ENCODE measurements at regions not wholly inside any gene's neighbourhood (a gene's known extent, or its start where the extent isn't known, plus 50 kb on each side); places are given as distances from the start of the nearest gene placed in this dataset.
"Not testable (repeated sequence)": the region's sequence is repeated elsewhere in the genome, so short reads cannot be mapped to it uniquely, and the experiment has no call there.

DNA sequence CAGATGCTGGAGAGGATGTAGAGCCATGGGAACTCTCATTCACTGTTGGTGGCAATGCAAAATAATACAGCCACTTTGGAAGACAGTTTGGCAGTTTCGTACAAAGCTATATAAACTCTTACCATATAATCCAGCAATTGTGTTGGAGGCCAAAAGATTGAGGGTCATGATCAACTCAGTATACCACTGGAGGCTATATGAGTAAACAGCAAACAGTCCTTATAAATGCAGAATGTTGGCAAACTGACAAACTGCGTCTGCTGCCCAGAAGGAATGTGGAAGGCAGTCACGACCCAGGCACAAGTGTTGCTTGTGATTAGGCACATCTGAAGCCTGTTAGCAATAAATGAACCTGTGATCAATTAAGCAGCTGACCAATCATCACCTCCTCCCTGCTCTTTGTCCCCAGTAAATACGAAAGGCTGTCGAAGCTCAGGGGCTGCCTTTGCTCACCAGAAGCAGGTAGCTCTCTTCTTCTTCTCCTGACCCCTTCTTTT lies 98.1 kb upstream of the SPOPL start:
- DNase-seq = no peak

DNA sequence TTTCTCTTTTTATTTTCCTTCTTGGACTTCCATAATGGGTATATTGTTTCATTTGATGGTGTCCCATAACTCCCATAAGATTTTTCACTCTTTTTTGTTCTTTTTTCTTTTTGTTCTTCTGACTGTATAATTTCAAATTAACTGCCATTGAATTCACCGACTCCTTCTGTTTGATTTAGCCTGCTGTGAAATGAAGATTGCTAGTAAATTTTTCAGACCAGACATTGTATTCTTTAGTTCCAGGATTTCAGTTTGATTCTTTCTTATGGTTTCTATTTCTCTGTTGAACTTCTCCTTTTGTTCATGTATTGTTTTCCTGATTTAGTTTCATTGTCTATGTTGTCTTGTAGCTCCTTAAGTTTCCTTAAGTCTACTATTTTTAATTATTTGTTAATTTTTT lies 87.6 kb upstream of the SPOPL start:
- DNase-seq = no peak

DNA sequence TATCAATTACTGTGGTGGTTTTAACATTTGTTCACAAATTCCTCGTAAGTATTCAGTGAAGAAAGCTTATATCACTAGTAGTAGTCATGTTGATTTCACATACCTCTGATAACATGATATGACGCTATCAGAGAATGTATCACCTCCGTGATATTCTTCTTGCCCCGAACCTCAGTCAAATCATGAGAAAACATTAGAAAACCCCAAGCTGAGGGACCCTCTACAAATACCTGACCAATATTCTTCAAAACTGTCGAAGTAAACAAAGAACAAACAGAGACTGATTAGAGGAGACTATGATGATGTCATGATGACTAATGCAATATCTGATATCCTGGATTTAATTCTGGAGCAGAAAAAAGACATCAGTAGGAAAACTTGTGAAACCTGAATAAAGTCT lies 85.6 kb upstream of the SPOPL start:
- no peak for DNase-seq

DNA sequence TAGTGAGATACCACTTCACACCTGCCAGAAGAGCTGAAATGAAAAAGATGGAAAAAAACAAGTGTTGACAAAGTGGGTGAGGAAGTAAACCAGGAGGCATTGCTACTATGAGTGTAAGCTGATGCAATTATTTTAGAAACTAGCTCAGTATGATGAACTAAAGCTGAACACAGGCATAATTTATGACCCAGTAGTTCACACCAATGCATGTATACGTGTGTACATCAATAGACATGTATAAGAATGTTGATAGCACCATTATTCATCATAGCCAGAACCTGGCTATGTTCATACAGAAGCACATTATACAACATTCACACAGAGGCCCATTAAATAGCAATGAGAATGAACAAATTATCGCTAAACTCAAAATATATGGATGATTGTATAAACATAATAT lies 83.1 kb upstream of the SPOPL start:
- DNase-seq = no peak

DNA sequence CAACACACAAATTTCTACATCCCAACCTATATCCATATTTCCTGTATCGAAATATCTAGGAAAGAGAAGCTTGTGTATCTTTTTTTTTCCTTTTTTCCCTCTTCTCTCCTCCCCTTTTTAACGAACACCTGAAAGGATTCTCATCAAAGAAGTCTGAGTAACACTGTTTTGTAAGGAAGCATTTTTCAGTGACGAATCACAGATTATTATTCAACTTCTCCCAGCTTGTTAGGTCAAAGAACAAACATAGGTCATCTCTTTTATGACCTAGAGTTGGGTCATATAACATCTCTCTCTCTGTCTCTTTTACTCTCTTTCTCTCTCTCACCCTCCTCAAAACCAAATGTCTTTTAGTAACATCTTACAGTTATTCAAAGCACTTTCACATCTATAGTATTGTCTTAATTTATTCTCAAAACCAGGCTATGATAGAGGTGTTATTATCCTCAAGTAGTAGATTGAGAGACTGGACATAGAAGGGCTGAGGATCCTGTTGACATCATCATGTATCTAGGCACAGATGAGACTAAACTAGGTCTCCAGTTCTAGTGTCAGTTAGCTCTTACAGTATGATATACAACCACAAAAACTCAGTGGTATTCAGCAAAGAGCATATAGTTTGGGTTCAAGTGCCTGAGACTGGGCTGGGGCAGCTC lies 80.1 kb upstream of the SPOPL start:
- DNase-seq = no peak

DNA sequence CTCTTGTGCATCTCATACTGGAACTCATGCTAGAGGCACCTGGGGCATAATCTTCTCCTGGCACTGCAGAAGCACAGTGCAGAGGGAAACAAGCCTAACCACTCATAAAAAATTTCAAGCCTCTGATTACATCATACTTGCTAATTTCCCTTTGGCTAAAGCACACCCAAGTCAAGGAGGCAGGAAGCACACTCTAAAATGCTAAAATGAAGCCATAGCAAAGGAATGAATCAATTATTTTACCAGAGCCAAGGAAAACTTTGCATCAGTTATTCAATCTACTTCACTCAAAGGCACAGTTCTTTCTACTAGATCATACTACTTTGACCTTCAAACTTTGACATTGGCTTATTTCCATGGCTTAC lies 79.6 kb upstream of the SPOPL start:
- DNase-seq = no peak

DNA sequence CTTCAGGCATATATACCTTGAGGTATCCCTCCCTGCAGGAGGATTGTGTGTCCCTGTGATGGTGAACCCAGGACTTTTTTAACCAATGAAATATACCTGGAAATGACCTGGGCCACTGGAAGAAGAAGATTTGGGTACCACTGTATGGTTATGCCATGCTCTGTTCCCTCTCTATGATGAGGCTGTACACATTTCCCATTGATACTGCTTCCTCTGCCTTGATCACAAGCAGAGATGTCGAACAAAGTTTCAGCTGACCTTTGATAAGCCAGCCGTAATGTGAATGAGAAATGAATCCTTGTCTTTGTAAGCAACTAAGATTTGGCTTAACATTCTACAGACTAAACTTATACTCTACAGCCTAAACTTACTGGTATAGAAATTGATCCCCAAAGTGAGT lies 78.4 kb upstream of the SPOPL start:
- no peak for DNase-seq

DNA sequence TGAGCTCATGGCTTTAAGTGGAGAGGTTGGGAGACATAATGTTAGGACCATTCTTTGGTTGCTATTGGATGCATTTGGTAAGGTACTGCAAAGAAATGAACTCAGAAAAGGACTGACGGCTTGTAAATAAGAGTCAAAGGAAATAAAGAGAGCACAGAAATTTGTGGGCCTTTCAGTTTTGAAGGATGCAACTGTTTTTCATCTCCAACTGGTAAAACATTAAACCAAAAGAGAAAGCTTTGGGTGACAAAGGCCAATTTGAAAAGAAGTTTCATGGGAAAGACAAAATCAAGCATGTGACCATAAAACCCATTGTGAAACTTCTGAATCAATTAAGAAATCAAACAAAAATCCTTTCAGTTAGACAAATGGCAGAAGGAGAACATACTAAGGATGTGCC lies 77.8 kb upstream of the SPOPL start:
- no peak for DNase-seq

DNA sequence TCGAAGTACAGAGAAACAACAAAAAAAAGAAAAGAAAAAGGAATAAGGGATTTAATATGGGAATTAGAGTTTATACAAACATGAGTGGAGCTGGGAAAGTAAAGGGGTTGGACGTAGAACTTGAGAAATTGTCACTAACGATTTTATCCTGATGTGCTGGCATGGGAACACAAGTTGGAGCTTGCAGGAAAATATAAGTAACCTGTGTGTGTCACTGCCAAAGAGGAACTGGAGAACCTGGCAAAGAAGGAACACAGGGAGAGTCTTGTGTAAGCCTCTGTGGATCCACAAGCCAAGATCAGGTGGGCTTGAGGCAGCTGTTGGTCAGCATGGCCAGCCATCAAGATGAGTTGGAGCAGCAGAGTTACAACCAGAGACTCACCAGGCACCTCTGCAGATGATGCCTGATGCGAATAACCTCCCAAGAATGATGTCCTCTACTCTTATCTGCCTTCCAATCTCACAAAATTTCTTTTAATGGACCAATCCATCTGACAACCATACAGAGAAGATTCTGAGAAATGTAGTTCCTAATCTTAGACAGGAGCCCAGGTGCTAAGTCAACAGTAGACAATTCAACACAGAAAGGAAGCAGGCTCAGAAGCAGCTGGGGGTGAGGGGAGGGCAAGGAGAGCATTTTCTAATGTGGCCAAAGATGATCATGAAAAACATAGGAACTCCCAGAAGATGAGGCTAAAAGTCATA lies 77.0 kb upstream of the SPOPL start:
- DNase-seq = no peak

DNA sequence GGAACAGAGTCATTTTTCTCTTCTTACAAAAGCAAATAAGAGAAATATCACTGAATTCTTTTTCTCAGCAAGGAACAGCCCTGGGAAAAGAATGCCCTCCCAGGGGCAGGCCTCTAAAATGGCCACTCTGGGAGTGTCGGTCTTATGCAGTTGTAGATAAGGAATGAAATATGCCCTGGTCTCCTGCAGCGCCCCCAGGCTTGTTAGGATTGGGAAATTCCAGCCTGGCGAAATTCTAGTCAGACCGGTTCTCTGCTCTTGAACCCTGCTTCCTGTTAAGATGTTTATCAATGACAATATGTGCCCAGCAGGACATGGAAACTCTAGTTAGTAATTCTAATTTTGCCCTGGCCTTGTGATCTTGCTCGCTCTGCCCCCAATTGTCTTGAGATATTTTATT lies 75.5 kb upstream of the SPOPL start:
- DNase-seq = not testable (repeated sequence)

DNA sequence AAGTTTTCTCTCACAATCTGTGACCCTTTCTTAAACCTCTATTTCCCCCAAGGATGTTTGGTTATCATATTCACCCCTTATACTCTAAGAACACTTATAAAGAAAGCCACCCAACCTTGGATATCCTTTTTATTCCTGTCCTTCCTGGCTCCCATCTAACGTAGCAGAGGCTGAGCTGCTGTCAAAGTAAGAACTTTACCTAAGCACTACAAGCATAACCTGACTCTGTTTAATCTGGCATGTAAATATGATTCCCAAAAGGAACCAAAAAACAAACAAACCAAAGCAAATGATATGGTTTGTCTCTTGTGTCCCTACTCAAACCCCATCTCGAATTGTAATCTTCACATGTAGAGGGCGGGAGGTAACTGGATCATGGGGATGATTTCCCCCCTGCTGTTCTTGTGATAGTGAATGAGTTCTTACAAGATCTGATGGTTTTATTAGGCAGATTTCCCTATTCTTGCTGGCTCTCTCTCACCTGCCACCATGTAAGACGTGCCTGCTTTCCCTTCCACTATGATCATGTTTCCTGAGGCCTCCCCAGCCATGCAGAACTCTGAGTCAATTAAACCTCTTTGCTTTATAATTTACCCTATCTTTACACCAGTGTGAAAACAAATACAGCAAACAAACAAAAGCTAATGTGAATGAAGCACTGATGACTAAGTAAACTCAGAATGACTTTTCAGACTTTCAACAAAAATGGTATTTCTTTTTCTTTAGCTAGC lies 72.7 kb upstream of the SPOPL start:
- no peak for DNase-seq

DNA sequence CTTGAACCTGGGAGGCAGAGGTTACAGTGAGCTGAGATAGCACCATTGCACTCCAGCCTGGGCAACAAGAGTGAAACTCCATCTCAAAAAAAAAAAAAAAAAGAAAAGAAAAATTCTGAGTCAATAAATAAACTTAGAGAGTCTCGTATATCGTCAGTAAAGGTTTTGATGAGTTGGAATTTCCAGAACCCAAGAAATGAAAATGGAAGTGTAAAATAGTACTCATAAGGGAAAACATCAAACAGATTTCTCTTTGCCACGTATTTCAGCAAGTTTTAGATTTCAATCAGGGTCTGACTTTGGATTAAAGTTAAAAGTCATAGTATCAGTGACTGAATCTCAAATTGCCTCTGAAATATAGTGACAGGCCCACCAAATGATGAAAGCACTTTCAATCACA lies 71.4 kb upstream of the SPOPL start:
- DNase-seq = no peak

DNA sequence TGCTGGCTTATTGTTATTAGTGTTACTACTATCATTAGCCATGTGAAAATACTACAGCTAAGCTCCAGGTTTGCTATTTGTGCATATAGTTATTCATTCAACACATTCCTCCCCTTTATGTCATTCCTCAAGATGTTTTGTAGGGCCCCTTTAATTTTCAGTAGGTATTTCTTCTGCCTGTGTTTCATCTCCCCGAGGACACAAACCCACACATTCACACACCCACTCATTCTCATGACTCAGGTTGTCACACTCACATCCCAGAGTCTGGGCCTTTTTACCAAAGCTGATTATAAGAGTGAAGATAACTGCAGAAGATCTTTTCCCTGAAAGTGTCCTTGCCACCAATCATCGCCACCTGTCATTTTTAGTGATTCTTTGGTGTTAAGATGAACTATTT lies 68.6 kb upstream of the SPOPL start:
- peak in 1 of 3 donors; percentile 2 for DNase-seq

DNA sequence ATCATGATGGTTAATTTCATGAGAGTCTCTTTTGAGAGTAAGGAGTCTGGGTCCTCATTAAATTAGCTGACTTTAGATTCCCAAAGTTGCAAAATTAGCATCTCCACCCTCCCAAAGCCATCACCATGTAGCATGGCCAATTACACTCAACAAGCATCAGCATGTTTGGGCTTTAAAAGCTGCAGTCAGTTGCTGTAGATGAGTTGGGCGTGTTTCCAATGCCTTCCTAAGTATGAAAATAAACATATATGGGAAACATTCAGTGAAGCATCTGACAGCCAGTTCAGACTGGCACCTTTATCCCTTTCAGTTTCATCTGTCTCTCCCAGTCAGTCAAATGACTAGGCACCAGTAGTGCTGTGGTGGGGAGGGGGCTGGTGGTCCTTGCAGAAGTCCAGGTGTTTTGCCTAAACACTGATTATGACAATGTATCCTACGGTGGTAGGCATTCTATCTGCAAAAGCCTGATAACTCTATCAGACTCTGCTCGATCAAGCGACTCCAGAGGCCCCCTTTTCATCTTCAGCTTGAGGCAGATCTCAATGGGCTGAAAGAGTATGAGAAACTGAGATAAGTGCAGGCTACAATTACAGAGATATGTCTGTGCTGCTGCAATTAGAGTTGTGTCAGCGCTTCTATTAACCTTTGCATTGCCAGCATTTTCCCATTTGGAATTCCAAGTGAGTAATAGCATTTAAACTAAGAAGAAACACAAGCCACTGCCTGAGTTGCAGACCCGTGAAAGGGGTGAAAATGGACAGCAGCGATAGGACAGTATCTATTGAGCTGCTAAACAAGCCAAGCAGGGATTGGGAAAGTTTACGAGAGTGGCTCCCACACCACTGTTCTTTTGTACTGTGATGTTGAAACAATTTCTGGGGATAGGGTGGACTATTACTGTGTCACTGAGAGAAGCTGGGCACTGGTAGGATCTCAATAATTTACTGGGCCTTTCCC lies 67.3 kb upstream of the SPOPL start:
- no peak for DNase-seq

DNA sequence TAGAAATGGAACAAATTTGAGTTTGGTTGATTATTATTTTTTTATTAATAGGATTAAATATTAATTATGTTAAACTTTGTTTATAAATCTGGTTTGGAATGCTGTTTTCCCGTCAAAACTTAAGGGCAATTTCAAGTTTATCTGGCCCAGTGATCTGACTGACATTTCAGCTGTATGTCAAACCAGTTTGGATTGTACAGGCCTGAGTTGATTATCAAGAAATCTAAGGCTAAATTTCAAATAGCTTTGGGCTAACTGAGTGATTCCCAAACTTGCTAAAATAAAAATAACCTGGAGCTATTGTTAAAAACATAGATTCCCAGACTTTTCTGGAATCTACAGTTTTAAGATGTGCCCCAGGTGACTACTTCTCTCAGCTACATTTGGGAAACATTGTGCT lies 65.9 kb upstream of the SPOPL start:
- no peak for DNase-seq

DNA sequence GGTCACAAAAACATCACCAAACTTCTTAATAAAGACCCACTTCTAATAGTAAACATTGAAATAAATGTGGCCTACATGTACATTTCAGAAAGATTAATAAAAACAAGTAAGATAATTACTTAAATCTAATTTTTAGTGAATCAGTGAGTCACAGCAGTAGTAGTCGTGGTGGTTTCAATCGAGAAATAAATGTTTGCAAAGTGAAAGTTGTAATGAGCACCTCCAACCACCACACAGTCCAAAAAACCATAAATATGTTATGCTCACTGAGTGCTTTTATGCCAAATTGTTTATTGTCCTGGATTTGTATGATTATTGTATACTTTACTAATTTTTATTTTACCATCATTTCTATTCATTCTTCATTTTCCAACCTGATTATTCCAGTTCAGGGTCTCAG lies 61.8 kb upstream of the SPOPL start:
- no peak for DNase-seq

DNA sequence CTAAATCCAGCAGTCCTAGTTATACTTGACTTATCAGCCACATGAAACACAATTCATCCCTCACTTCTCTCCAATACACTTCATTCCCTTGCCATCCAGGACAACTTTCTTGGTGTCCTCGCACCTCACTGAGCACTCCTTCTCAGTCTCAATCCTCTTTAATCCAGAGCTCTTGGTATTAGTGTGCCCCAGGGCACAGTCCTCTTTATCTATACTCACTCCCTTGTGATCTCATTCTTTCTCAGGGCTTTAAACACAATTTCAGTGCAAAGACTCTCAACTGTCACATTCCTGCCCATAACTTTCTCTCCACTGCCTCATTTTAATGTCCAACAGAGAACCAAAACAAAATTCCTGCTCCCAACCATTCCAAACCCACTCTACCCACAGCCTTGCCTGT lies 60.8 kb upstream of the SPOPL start:
- no peak for DNase-seq

DNA sequence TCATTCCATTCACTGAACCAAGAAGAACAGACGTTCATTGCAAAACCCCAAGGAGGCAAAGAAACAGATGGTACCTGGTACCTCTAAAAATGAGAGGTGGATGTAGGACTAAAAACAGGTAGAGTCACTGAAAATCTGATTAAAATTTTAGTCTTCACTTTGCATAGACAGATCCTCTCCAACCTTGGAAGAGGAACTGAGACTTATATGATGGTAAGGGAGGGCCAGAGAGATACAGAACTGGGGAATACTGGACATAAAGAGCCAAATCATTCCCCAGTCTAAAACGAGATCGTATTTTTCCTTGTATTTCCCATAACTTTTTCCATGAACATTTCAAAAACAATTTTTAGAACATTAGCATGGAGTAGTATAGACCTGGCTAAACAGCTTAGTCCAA lies 59.7 kb upstream of the SPOPL start:
- no peak for DNase-seq

DNA sequence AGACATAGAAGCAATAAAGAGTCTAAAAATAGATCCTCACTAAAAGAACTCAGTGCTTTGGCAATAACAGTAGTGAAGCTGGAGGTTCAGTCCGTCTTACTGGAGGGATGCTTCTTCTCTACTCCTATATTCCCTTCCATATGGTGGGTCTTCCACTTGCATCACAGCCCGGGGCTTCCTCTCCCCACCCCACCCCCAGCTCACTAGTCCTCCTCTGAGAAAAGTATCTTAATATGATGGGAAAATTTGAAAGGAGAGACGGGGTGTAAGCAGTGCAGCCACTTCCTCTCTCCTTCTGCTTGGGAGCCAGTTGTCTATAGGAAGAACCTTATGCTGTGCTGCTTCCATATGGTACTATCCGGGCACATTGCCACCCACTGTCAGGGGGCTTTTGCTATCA lies 57.2 kb upstream of the SPOPL start:
- DNase-seq = no peak

DNA sequence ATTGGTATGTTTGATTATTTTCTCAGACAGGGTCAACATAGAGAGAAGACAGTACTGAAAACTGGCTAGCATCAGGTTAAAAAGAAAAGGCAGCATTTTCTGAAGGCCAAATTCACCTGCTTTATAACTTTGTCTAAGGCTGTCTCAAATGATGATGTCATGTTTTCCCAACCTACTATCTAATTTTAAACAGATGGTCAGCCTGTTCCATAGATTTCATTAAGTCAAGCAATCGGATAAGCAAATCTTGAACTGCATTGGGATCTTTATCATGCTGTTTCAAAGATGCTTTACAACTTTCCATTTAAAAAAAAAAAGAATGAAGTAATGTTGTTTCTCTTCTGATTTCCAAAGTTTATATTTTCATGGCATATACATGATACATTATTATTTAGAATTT lies 56.3 kb upstream of the SPOPL start:
- DNase-seq = no peak

DNA sequence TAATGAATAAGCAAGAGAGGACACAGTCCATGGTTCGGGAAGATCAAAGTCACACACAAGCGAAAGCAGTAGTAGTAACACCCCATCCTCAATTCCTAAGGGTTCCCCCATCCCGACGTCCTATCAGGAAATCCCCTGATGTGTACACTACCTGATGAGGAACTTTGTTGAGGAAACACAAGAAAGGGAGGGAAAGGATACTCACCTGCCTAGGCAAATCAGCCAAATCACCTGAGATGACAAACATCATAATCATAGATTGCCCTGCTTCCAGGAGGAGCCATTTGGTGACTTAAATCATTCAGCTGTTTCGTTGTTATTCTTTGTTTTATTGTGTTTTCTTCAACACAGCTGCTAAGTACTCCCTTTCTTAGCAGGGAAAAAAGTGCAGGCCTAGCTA lies 55.5 kb upstream of the SPOPL start:
- DNase-seq = no peak

DNA sequence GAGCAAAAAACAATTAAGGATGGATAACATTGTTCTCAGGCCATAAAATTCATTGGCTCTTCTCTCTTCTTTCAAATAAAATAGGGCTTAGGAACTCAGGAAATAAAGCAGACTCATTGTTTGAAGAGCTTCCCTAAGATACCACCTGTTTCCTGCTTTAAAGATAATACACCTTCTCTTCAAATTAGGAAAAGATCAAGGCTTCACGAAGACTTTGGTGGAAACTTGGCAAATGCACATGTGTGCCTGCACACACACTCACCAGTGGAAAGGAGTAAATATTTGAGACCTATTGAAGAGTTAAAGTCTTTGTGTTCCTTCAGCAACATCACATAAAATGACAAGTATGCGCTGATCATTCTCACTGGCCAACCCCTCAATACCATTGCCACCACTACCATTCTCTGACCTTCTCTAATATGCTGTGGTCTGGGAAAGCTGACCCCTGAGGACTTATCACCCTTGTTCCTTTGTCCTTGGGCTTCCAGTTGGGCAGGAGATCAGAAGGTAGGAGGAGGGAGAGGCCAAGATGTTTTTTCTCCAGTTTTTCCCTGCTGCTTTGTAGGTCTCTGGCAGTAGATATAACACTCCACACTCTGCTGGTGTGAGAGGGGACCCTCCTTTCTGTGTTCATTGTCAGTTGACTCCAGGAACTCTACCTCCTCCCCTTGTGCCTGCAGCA lies 53.5 kb upstream of the SPOPL start:
- no peak for DNase-seq
